Lung microvascular endothelial cell (primary cell): ENCODE measurements at regions not wholly inside any gene's neighbourhood (a gene's known extent, or its start where the extent isn't known, plus 50 kb on each side); places are given as distances from the start of the nearest gene placed in this dataset.
"Not testable (repeated sequence)": the region's sequence is repeated elsewhere in the genome, so short reads cannot be mapped to it uniquely, and the experiment has no call there.

Experiments
- DNase-seq, 2 donors: peaks; one replicate each; pipeline versions ENCODE4 v3.0.0 to v3.0.0-alpha.2; 2010; ENCODE audit warnings: low read depth in 2 of 2

DNA sequence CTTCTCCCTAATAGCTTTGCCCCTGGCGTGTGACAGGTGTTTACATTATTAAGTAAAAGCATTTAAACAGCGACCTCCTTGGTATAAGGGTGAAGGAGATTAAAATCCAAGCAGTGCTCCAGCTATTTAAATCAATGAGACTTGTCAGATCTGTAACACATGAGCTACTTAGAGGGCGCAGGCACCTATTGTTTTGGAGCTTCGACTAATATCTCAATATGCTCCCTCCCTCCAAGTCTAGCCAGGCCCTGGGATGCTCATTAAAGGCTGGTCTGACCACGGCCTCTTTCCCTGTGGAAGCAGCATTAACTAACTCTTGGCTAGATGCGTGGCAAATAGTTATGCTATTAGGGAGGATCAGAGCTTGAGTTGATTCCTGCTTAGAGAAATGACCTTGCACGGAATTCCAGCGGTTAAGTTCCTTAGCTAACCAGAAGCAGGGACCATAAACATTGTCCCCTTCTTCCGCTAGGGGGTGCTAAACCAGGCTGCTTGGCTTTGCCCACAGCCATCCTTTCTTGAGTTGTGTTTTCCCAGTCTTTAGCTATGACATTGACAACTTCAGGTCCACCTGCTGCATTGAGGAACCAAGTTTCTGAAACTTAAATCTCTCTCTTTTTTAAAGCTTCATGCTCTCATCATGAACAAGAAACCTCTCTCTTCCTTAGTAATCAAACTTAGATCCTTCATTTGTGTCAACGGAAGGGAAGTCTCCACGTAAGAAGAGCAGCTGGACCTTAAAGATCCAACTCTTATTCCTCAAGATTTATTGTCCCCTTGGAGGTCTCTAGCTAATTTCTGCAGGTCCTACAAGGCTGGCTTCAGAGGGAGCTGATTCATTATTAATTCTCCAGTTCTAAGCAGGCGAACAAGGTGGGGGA, 80.7 kb upstream of the IGFBP7 start:
- DNase-seq, result peak; percentile 26 to 33

- peak in 1 of 2 donors; percentile 17 for DNase-seq
Observed at GRCh38 chr4:57187246-57187645, 77.1 kb upstream of the IGFBP7 start.

DNA sequence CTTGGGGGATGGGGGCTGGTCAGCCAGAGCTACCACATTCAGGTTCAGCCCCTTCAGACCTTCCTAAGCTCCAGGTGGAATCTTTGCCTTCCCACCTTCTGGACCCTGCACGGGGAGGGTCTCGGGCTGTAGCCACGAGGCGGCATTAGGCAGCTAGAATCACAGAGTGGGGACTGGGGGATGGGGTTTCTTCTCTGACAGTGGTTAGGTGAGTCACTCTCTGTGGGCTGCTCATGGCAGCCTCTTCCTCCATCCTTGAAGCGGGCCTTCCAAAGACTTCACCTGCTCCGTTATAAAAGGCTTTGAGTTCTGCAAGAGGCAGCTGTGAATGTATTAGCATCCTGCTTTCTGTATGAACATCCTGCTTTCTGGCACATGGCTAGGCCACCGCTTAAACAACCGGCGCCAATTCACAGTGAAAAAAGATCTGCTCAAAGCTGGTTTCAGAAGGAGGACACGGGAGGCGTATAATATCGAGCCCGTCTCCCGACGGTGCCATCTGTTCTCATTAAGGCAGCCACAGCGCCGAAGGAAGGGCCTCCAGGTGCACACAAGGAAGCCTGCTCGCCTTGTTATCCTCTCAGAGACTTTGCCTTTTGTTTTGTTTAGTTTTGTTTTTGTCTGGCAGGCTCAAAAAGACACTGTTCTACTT, 74.3 kb upstream of the IGFBP7 start:
- DNase-seq, result no peak

DNA sequence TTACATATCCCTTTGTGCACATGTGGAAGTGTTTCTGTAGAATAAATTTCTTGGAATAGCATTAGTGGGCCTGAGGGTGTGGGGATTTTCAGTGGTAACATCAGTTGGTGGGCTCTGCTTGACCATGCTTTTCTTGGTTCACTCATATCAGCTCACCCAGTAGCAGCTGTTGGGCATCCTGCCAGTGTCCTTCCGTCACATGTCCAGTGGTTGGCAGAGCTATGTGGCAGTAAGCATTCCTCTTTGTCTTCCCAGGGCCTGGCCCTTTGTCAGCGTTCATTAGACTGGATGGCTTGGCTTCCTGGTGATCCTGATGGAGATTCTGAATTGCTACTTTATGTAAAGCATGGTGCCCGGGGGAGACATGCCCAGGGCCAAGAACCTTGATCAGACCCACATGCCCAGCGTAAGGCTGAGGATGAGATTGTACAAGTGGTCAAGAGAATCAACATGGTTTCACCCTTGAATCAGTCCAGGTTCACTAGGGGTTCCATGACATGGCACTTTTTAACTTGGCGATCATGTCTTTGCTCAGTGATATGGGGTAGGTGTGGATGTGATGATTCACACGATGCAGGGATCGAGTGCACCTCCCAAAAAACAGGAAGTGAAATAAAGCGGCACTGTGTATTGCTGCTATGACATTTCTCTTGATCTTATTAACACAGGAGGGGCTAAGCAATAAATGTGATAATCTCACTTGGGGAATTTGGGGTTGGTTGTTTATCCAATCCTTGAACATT, 72.1 kb upstream of the IGFBP7 start:
- peak in 1 of 2 donors; percentile 75 for DNase-seq

GRCh38 chr4:57173136-57173535, 63.0 kb upstream of the IGFBP7 start:
- DNase-seq, result not testable (repeated sequence)

GRCh38 chr4:57172065-57172464, 61.9 kb upstream of the IGFBP7 start:
- peak in 1 of 2 donors; percentile 58 for DNase-seq

- DNase-seq, result no peak
Observed at GRCh38 chr4:57168982-57169381, 58.8 kb upstream of the IGFBP7 start.

DNA sequence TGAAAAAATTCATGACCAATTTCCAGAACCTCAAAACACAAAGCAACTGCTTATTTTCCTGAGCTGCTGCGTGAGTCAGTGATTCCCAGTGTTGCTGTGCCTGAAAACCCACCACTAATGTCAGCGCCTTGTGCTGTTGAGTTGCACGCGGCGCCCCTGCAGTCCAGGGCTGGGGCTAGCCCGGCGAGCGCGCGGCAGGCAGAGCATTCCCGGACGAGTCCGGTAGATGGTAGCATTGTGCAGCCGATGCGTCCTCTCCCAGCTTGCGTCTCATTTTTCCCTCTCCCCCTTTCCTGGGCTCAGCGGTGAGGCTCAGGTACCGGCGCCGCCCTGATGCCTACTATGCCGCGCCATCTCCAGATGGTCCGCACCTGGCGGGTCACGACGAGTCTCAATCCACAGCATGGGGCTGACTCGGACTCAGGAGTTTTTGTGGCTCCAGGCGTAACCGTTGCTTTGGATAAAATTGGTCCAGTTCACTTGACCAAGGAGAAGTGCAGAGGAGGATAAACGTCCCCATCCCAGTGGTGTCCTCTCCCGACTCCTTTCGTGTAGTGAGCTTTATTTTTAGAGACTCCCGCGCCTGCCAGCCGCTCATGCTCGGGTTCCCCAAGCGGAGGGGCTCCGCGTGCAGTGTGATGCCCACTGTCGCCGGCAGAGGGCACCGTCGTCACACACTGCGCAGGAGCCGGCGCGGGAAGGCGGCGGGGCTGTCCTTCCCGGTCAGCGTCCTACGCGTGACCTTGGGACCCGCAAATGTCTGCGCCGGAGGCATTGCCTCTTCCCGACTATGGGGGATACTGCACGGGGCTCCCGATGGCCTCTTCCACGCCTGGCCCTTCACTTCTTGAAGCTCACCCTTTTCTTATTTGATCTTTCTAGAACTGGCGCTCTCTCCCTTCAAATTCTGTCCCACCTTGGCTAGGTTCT, 53.6 kb upstream of the IGFBP7 start:
- peak; percentile 86 to 89 for DNase-seq

DNA sequence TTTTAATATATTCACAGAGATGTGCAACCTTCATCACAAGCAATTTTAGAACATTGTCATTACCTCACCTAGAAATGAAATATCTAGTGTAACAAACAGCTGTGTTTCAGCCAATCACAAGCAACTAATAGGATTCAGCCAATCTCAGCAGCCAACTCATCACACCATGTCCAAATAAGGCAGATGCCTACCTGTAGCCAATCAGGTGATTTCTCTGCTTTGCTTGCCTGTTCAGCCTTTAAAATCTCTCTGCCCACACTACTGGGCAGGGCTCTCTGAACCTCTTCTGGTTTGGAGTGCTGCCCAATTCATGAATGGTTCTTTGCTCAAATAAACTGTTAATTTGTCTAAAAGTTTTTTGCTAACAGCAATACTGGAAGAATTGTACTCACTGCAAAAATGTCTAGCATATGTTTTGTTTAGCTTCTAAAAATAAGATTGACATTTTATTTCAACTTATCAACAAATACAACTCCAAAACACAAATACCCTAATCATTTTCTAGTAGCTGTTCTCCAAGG, 52.4 kb upstream of the IGFBP7 start:
- DNase-seq, result no peak
